GM18870 (cell line): ENCODE measurements at regions not wholly inside any gene's neighbourhood (a gene's known extent, or its start where the extent isn't known, plus 50 kb on each side); places are given as distances from the start of the nearest gene placed in this dataset.
A peak's percentile ranks its signal among the peaks of the same experiment; 100 is the strongest.

Experiments
- ATAC-seq: cut with Tn5 transposase; IDR thresholded peaks from one replicate; pipeline ENCODE4 v1.9.1; 2021; ENCODE audit warnings: moderate library complexity; ENCODE audit not compliant: unreplicated experiment

DNA sequence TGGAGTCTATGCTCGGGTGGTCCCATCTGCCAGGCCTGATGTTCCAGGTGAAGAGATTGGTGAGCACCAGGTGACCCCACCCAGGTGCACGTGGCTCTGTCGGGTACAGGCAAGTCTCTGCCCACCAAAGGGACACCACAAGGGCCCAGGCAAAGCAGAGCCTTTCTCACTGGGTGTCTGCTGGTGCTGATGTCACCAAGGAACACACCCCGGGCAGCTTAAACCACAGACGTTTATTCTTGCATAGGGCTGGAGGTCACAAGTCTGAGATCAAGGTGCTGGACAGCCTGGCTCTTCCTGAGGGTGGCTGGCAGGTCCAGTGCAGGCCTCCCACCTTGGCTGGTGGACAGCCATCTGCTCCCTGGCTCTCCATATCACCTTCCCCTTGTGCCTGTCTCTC is 100.7 kb upstream of the CD93 start:
- no peak for ATAC-seq

DNA sequence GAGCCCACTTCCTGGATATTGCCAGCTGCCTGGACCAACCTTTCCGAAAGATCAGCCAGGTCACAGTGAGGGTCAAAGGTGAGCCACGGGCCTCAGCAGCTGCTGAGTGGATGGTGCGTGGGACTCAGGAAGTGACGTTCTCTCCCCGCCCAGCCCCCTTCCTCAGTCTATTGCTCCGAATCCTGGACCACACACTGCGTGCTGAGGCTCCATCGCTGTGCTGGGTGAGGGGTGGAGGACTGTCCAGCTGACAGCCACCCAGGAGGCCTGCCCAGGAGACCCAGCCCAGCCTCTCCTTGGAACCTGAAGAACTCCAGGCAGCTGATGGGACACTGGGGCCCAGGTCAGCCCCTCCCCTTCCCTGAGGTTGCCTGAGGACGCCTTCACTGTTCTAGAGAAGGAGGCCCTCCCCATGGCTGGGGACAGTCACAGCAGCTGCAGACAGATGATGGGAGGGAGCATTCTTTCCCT is 94.4 kb upstream of the CD93 start:
- ATAC-seq, result no peak

DNA sequence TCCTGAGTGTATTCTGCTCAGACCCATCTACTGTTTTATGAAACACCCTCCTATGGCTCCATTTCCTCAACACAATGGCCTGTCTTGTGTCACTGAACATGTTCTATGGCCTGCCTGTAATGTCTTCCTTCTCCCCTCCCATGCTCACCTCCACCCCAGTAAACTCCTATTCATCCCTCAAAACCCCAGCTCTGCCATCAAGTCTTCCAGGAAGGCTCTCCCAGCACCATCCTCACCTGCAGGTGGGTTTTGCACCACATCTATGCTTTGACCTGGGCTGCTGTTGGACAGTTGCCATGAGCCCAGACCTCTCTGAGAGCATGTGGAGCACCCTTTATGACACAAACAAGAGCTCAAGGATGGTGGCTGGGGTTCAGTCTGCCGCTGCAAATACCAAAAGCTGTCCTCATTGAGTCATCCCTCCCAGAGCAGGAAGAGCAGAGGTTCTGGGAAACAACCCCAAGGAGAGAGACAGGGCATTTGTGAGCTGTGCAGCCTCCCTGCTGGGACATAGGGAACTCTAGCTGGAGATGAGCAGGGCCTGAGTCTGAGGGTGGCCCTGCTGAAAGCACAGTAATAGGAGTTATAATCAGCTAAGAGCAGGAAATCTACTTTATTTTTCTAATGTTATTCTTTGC is 93.8 kb upstream of the CD93 start:
- ATAC-seq, result no peak

- no peak for ATAC-seq
These were observed 92.7 kb upstream of the CD93 start for GRCh38 chr20:23178806-23179205.

GRCh38 chr20:23174821-23175220 is 88.7 kb upstream of the CD93 start:
- ATAC-seq, result no peak

GRCh38 chr20:23167431-23167830 is 81.3 kb upstream of the CD93 start:
- ATAC-seq, result no peak

GRCh38 chr20:23166563-23166962 is 80.4 kb upstream of the CD93 start:
- ATAC-seq, result no peak

DNA sequence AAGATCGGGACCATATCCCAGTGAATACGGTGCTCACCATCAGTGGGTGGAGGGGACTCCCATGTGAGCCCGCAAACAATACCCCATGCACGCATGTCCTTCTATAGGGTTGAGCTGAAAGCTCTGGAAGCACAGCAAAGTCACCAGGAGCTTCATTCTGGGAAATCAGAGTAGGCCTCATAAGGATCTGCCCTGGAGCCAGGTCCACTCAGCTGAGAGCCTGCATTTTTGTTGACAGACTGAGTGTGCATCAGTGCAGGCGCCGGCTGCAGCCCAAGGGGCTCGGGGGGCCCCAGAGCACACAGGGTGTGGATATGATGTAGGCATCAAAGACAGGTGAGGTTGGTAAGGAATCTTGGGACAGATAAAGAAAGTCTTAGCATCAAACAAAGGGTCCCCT is 79.8 kb upstream of the CD93 start:
- ATAC-seq, result no peak

GRCh38 chr20:23165307-23165750 is 79.2 kb upstream of the CD93 start:
- no peak for ATAC-seq

GRCh38 chr20:23164176-23164601 is 78.1 kb upstream of the CD93 start:
- no peak for ATAC-seq

DNA sequence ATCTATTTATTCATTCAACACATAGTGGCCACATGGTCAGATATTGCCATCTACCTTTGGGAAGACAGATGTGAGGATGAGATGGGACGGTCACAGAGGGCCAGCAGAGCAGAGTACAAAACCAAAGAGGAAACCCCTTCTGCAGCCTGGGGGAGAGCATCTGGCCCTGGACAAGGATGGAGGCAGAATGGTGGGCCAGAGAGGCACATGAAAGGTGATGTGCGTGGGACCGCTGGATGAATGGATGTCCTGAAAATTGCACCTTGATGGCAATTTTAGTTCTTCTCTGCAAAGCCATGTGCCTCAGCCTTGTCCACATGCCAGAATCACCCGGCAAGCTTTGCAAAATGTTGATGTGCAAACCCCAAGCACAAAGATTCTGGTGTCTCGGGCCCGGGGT is 77.4 kb upstream of the CD93 start:
- ATAC-seq, result no peak

DNA sequence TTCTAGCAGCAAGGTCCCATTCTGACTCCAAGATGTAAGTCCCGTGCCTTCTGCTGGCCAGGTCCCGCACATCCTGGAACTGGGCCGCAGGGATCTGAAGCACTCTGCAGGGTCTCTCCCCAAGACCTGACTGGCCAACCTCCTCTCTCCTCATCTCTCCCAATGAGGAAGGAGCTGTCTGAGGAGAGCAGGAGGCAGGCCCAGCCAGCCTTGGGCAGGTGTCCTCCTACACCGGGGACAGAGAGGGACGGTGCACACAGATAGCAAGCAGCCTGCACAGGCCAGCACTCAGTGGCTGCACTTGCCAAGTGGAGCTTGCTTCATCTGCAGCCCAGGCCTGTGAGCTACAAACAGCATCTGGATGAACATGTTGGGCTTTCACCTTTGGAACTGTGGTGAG is 76.8 kb upstream of the CD93 start:
- no peak for ATAC-seq

GRCh38 chr20:23161968-23162696 is 76.0 kb upstream of the CD93 start:
- no peak for ATAC-seq

DNA sequence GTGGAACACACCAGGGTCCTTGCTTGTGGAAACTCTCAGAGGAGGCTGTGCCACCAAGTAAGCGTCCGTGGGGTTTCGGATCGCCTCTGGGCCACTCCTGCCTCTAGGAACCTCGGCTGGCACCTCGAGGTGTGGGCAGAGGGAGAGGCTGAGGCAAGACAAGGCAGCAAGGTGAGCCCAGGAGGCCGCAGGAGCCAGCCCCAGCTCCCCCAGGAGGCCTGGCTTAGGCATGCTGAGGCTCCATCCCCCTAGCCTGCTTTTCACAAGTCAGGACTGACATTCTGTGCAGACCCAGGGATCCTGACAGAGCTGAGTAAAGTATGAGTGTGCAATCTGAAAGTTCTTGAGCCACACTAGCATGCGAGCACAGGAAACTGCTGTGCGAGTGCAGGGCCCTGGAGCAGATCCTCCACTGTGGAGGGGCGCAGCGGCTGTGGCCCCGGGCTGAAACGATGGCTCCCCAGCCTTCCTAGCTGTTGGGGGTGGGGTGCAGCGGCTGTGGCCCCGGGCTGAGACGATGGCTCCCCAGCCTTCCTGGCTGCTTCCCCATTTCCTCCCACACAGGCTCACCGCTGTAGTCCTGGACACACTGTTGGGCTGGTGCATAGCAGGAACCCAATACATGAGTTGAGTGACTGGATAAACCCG is 75.2 kb upstream of the CD93 start:
- ATAC-seq, result peak; percentile 49

DNA sequence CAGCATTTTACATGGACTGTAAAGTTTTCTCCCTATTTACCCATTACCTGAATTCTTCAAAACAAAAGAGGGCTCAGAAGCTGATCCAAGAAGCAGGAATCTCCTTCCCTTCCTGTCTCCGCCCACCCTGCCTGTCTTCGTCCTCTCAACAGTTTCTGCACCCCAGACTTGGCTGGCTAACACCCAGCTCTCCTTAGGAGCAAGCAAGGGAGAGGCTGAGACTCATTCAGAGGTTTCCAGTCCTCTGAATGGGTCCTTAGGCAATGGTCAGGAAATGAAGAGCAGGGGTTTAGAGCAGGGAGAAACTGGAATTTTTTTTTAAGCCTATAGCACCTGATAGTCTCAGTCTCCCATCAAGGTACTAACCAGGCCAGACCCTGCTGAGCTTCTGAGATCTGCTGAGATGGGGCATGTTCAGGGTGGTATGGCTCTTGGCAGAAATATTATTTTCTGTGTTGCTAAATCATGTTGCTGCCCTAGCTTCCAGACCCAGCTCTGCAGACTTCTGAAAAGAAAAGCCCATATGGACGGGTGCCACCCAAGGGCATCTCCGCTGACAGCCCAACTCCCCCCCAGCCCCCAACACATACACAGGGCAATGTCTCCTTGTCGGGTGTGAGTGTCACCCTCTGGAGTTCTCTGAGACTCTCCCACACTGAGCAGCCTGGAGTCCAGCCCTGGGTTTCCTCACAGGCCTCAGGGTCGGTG is 74.6 kb upstream of the CD93 start:
- ATAC-seq, result no peak

GRCh38 chr20:23159947-23160318 is 73.8 kb upstream of the CD93 start:
- ATAC-seq, result no peak

DNA sequence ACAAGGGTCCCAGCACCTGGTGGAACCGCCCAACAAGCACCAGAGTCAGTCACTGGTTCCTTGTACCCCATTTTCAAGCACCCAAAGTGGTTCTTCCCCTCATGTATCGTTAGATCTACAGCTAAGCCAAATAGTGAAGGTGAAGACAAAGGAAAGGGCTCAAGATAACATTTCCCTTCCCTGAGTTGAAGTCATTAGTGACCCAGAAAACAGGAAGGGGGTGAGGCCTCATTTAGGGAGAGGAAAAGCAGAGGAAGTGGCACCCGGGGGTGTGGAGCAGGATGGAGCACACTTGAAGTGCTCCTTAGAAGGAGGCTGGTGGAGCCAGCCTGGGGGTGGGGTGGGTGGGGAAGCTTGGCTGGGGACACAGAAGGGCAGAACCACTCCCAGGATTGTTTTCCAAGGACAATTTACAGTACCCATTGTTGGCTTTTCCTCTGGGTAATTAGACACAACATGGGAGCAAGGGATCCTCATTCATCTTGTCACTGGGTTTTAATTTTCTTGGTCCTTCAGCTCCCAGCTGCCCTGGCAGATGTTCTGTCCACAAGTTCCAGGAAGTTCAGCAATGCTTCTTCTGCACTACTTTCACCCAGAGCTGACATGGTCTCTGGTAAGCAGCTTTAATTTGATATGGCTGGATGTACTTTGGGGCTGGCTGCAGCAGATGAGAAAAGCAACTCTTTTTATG is 73.3 kb upstream of the CD93 start:
- no peak for ATAC-seq

GRCh38 chr20:23157734-23158133 is 71.6 kb upstream of the CD93 start:
- no peak for ATAC-seq

DNA sequence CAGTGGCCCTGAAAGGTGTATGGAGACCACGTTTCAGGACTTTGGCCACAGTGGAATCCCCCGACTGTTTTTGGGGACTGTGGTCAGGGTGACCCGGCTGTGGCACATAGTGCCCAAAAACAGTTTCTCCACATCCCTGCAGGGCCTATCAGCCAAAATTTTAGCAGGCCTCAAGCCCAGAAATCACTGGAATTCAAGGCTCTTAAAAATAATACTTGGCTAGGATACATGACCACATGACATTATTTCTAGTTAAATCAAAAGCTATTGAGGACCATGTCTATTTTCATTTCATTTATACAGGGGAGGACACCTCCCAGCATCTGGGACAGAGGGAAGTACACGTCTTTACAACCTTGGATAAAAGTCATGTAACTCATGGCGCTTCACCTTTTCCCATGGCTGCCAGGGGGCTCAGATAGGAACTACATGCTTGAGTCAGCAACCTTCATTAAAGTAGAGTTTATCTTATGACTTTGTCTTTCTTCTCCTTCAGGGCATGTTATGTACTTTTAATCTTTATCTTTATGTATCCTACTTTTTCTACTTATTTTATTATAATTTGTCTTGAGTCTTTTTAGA is 70.8 kb upstream of the CD93 start:
- no peak for ATAC-seq

- ATAC-seq, result no peak
These were observed 70.2 kb upstream of the CD93 start for GRCh38 chr20:23156170-23156841.
